GM06990 (cell line): ENCODE measurements at regions not wholly inside any gene's neighbourhood (a gene's known extent, or its start where the extent isn't known, plus 50 kb on each side); places are given as distances from the start of the nearest gene placed in this dataset.

Experiments used
- DNase-seq: peaks from one replicate; pipeline ENCODE4 v3.0.0-alpha.2; 2011; ENCODE audit not compliant: insufficient read length; ENCODE audit errors: extremely low read depth
- H3K27me3 ChIP-seq: replicated peaks from 2 replicates; pipeline ENCODE4 v1.6.0; 2011; ENCODE audit warnings: low read length; ENCODE audit not compliant: control insufficient read depth, insufficient read depth
- H3K36me3 ChIP-seq: 2 replicates; pipeline ENCODE4 v1.5.1; 2011; ENCODE audit warnings: low read length; ENCODE audit not compliant: control insufficient read depth, insufficient read depth
- H3K4me3 ChIP-seq: replicated peaks from 2 replicates; pipeline ENCODE4 v1.5.1; 2011; ENCODE audit warnings: low read depth, mild to moderate bottlenecking, control low read depth, low read length
- CTCF ChIP-seq: IDR thresholded peaks from 2 replicates; pipeline ENCODE4 v1.5.1; 2011; ENCODE audit warnings: low read length, control low read depth, mild to moderate bottlenecking, inconsistent platforms; ENCODE audit not compliant: insufficient read depth, poor library complexity, severe bottlenecking

GRCh38 chr4:136763919-136764318 is 768.4 kb downstream of the PCDH18 start:
- TF ChIP-seq CTCF, result no peak
- no peak for DNase-seq
- Histone ChIP-seq H3K36me3 (no peaks in the 10 kb centered on the region), H3K27me3 (no peaks in the 10 kb centered on the region), H3K4me3 (no peak overlapping the region)

- no peak for DNase-seq
- Histone ChIP-seq H3K27me3 (no peaks in the 10 kb centered on the region), H3K4me3 (no peak overlapping the region), H3K36me3 (no peaks in the 10 kb centered on the region)
- no peak for TF ChIP-seq CTCF
These were observed 776.8 kb downstream of the PCDH18 start for GRCh38 chr4:136755531-136755916.

- H3K27me3 ChIP-seq, result no peaks in the 10 kb centered on the region
- TF ChIP-seq CTCF, result no peak
- H3K4me3 ChIP-seq, result no peak overlapping the region
- H3K36me3 ChIP-seq, result no peaks in the 10 kb centered on the region
- no peak for DNase-seq
These were observed 777.3 kb downstream of the PCDH18 start for GRCh38 chr4:136754810-136755530.

GRCh38 chr4:136751556-136751955 is 780.7 kb downstream of the PCDH18 start:
- H3K4me3 ChIP-seq, result no peak overlapping the region
- no peaks in the 10 kb centered on the region for H3K27me3 ChIP-seq
- no peak for DNase-seq
- no peaks in the 10 kb centered on the region for H3K36me3 ChIP-seq
- TF ChIP-seq CTCF, result no peak

DNA sequence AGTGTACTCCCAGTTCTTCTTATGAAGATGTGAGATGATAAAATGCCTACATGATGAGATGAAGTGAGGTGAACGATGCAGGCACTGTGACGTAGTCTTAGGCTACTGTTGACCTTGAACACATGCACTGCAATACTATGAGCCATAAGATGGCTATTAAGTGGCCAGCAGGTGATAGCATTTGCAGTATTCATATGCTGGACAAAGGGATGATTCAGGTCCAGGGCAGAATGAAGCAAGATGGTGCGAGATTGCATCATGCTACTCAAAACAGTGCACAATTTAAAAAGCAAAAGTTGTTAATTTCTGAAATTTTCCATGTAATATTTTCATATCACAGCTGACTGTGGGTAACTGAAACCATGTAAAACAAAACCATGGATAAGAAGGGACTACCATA is 781.4 kb downstream of the PCDH18 start:
- no peak overlapping the region for H3K4me3 ChIP-seq
- H3K27me3 ChIP-seq, result no peaks in the 10 kb centered on the region
- no peak for TF ChIP-seq CTCF
- DNase-seq, result no peak
- no peaks in the 10 kb centered on the region for H3K36me3 ChIP-seq

DNA sequence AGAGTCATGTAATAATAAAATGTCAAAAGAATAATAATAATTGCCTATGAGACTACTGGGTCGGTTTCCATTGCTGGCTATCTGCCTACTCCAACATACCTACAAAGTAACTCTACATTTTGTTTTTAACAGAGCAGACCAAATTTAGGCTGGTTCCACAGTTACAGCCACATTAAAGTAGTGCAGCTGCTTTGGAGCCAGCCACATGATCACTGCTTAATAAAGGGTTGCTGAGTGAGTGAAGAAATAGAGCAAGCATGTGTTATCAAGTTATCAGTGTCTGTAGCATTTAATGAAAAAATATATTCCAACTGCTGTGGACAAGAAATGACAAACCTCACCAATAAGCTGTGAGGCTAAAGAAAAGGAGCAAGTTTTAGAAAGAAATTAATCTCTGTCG is 782.3 kb downstream of the PCDH18 start:
- H3K4me3 ChIP-seq, result no peak overlapping the region
- no peak for DNase-seq
- no peak for TF ChIP-seq CTCF
- H3K27me3 ChIP-seq, result no peaks in the 10 kb centered on the region
- H3K36me3 ChIP-seq, result no peaks in the 10 kb centered on the region
